Omental fat pad (tissue), 3 donors: ENCODE measurements at regions not wholly inside any gene's neighbourhood (a gene's known extent, or its start where the extent isn't known, plus 50 kb on each side); places are given as distances from the start of the nearest gene placed in this dataset.

Source experiments
- ATAC-seq: fragments of 150-250 bp; one replicate; pipeline ENCODE4 v1.9.1; 2016; ENCODE audit warnings: mild to moderate bottlenecking, moderate library complexity; ENCODE audit not compliant: low FRiP score
- DNase-seq: peaks from one replicate; pipeline ENCODE4 v3.0.0-alpha.2; 2019; ENCODE audit warnings: low spot score
- CTCF ChIP-seq, 3 donors: fragments of 450-650 bp; IDR thresholded peaks; one replicate each; pipeline ENCODE4 v1.5.1; 2016 to 2017; ENCODE audit warnings: antibody characterized with exemption in 3 of 3, mild to moderate bottlenecking in 3 of 3, moderate library complexity in 2 of 3

GRCh38 chr10:71043858-71044257 is 155.5 kb upstream of the PCBD1 start:
- TF ChIP-seq CTCF (IDR thresholded peaks at IDR 0.05) = no peak
- DNase-seq (no peak), ATAC-seq (no peak)

DNA sequence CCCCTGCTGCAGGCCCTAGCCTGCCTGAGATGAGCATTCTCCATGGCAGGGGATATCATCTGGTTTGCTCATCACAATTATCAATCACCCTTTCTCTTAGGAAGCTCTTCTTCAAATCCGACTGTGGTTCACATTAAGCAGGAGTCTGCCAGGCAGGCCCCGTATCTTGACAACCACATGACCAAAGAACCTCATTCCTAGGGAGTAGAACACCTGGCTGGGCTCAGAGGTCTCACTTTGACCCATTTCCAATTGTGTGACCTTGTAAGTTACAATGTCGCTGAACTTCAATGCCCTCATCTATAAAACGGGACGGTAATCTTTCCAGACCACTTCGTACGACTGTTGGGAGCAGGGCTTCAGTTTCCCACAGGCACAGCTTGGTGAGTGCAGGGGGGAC is 156.4 kb upstream of the PCBD1 start:
- no peak for TF ChIP-seq CTCF (IDR thresholded peaks at IDR 0.05)
- ATAC-seq = no peak
- no peak for DNase-seq

- DNase-seq = no peak
- no peak for ATAC-seq
- TF ChIP-seq CTCF (IDR thresholded peaks at IDR 0.05) = no peak
These were observed 156.9 kb upstream of the PCBD1 start for GRCh38 chr10:71045204-71045809.

GRCh38 chr10:71045936-71046335 is 157.6 kb upstream of the PCBD1 start:
- no peak for ATAC-seq
- no peak for TF ChIP-seq CTCF (IDR thresholded peaks at IDR 0.05)
- DNase-seq = no peak

DNA sequence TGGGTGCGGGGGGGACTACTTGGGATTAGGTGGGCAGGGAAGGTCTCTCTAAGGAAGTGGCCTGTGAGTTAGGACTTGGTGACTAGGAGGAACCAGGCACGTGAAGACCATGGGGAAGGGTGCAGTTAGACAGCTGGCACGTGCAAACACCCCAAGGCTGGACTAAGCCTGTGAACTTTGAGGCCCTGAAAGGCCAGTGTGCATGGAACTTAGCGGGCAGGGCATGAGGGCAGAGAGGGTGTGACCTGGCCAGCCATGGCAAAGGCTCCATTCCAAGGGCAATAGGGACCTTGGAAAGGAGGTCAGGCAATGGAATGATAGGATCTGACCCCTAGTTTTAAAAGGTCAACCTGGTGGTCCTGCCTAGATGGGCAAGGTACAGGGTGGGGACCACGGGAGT is 158.4 kb upstream of the PCBD1 start:
- no peak for DNase-seq
- no peak for ATAC-seq
- TF ChIP-seq CTCF (IDR thresholded peaks at IDR 0.05) = no peak

DNA sequence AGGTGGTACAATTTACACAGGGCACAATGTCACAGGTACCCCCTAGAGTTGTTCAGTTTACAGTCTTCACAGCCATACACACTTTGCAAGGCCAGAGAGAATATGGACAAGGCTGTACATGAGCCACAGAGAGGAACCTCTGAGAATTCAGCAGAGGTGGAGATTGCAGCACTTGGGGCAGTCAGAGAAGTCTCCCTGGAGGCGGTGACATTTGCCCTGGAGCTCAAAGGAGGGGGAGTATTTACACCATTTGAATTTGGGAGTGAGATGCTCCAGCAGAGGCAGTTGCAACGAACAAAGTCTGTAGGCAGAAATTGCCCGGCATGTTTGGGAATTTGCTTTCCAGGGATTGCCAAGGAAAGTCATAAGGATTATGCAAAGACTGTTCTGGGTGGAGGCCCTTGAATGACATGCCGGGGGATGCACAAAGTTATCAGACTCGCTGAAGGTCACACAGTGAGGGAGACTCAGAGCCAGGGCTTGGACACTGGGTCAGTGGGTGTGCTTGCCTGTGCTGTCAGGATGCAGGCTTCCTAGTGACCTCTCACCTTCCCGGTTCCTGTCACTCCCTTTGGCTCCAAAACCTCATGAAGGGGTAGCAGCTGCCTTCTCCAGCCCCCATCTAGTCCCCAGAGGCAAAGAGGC is 160.7 kb upstream of the PCBD1 start:
- ATAC-seq (no peak), DNase-seq (no peak)
- TF ChIP-seq CTCF (IDR thresholded peaks at IDR 0.05) = no peak

DNA sequence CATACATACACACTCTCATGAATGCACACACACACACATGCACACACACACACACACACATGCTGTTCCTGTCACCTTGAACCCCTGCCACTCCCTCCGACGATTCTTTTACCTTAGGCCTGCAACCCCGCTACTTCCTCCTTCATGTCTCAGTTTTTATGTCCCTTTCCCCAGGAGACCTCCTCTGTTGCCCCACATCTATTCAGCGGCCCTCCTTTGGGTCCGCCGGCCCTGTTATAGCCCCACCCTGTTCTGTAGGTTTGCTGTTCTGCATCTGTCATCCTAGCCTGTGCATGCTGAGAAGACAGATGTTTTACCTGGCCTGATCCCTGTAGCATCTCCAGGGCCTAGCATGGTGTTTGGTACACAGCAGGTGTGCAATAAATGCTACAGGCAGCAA is 161.6 kb upstream of the PCBD1 start:
- TF ChIP-seq CTCF (IDR thresholded peaks at IDR 0.05) = no peak
- ATAC-seq = no peak
- no peak for DNase-seq
